Nephron (organoid): ENCODE measurements at regions not wholly inside any gene's neighbourhood (a gene's known extent, or its start where the extent isn't known, plus 50 kb on each side); places are given as distances from the start of the nearest gene placed in this dataset.

Experiments
- H3K27ac Mint-ChIP-seq, 3 experiments: 2 replicates each; pipeline ENCODE4 v1.8.0; 2020; ENCODE audit warnings: mixed read lengths in 3 of 3, mild to moderate bottlenecking in 2 of 3, moderate library complexity in 1 of 3
- H3K27me3 Mint-ChIP-seq: 2 replicates; pipeline ENCODE4 v1.8.0; 2021; ENCODE audit warnings: low read depth, mild to moderate bottlenecking, moderate library complexity, mixed read lengths
- H3K36me3 Mint-ChIP-seq: 2 replicates; pipeline ENCODE4 v1.8.0; 2020; ENCODE audit warnings: low read depth, mixed read lengths
- H3K4me1 Mint-ChIP-seq: 2 replicates; pipeline ENCODE4 v1.8.0; 2020; ENCODE audit warnings: mixed read lengths
- H3K4me3 Mint-ChIP-seq, 3 experiments: 2 replicates each; pipeline ENCODE4 v1.8.0; 2020; ENCODE audit warnings: mild to moderate bottlenecking in 3 of 3, mixed read lengths in 3 of 3, moderate library complexity in 2 of 3
- H3K9me3 Mint-ChIP-seq: 2 replicates; pipeline ENCODE4 v1.8.0; 2020; ENCODE audit warnings: mixed read lengths
- TF ChIP-seq, protein P1 (sequence below), 3 experiments: fragments of 200-600 bp; sonication (generic); IDR thresholded peaks; one replicate each; pipeline ENCODE4 v1.5.0; 2021; ENCODE audit warnings: antibody characterized with exemption in 3 of 3; ENCODE audit not compliant: unreplicated experiment in 3 of 3

GRCh38 chr9:105178076-105178475 is 66.4 kb upstream of the SLC44A1 start:
- TF ChIP-seq, protein P1, sequence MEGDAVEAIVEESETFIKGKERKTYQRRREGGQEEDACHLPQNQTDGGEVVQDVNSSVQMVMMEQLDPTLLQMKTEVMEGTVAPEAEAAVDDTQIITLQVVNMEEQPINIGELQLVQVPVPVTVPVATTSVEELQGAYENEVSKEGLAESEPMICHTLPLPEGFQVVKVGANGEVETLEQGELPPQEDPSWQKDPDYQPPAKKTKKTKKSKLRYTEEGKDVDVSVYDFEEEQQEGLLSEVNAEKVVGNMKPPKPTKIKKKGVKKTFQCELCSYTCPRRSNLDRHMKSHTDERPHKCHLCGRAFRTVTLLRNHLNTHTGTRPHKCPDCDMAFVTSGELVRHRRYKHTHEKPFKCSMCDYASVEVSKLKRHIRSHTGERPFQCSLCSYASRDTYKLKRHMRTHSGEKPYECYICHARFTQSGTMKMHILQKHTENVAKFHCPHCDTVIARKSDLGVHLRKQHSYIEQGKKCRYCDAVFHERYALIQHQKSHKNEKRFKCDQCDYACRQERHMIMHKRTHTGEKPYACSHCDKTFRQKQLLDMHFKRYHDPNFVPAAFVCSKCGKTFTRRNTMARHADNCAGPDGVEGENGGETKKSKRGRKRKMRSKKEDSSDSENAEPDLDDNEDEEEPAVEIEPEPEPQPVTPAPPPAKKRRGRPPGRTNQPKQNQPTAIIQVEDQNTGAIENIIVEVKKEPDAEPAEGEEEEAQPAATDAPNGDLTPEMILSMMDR (IDR thresholded peaks at IDR 0.05; ENCODE audit: unreplicated experiment in 3 of 3), result no peak
- Mint-ChIP-seq H3K9me3 (no peaks in the 10 kb centered on the region), H3K27me3 (peaks cover 12% of the 10 kb centered on the region), H3K4me3 (no peak overlapping the region), H3K4me1 (peaks cover 5% of the 10 kb centered on the region), H3K36me3 (no peaks in the 10 kb centered on the region), H3K27ac (no peak overlapping the region)

DNA sequence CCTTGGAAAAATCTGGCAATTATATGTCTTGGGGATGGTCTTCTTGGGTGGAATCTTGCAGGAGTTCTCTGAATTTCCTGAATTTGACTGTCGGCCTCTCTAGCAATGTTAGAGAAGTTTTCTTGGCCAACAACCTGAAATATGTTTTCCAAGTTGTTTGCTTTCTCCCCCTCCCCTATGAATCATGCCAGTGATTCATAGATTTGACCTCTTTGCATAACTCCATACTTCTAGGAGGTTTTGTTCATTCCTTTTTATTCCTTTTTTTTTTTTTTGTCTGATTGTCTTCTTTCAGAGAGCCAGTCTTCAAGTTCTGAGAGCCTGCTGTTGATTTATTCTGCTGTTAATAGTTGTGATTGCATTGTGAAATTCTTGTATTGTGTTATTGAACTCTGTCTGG is 56.7 kb upstream of the SLC44A1 start:
- Mint-ChIP-seq H3K27ac (no peak overlapping the region), H3K4me1 (peaks cover 4% of the 10 kb centered on the region), H3K27me3 (peaks cover 13% of the 10 kb centered on the region), H3K9me3 (peaks cover 28% of the 10 kb centered on the region), H3K36me3 (no peaks in the 10 kb centered on the region), H3K4me3 (no peak overlapping the region)
- TF ChIP-seq, protein P1 (IDR thresholded peaks at IDR 0.05; ENCODE audit: unreplicated experiment in 3 of 3), result no peak

DNA sequence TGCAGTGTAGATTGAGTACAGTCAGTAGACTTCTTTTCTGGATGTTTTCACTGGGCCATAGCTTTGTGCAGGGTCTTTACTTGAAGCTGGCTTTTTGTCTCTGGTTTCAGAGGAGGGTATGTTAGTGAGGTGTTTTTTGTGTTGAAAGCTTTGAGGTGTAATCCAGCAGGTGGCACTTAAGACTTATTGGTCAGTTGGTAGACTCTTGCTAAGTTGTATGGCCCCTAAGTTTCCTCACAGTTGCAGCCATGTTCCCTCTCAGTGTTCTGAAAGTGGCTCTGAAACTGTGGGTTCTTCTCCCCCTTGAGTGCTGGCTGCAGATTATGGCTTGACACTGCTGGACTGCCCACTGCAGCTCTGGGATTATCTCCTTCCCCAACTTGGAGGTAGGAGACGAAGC is 55.7 kb upstream of the SLC44A1 start:
- TF ChIP-seq, protein P1 (IDR thresholded peaks at IDR 0.05; ENCODE audit: unreplicated experiment in 3 of 3), result no peak
- Mint-ChIP-seq H3K27me3 (peaks cover 21% of the 10 kb centered on the region), H3K27ac (no peak overlapping the region), H3K4me3 (no peak overlapping the region), H3K9me3 (peaks cover 28% of the 10 kb centered on the region), H3K4me1 (peaks cover 4% of the 10 kb centered on the region), H3K36me3 (no peaks in the 10 kb centered on the region)

DNA sequence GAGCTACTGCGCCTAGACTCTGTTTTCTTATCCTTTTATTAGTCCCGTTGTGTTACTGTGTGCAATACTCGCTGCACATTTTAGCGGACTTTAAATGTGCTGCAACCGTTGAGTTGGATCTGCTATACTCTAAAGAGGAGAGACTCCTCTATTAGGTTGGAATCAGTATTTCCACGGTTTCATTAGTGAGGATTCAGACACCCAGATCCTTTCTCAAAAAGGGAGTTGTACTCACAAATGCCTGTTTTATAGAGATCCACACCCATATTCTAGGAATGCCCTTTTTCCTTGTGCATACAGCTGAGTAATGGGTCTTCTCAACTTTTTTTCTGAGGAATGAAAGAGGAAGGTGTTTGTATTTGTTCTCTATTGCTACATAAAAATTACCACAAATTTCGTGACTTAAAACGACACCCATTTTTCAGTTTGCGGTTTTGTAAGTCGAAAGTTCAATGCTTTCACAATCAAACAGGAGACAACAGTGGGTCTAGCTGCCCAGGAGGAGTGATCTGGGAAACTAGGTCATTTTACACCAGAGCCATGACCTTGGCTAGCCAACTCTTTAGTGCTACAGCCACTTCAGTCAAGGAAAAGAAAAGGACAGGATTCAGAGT is 52.8 kb upstream of the SLC44A1 start:
- H3K27ac Mint-ChIP-seq, result no peak overlapping the region
- TF ChIP-seq, protein P1 (IDR thresholded peaks at IDR 0.05; ENCODE audit: unreplicated experiment in 3 of 3), result no peak
- H3K36me3 Mint-ChIP-seq, result no peaks in the 10 kb centered on the region
- H3K4me3 Mint-ChIP-seq, result no peak overlapping the region
- peaks cover 6% of the 10 kb centered on the region for H3K9me3 Mint-ChIP-seq
- H3K27me3 Mint-ChIP-seq, result peaks cover 33% of the 10 kb centered on the region
- no peaks in the 10 kb centered on the region for H3K4me1 Mint-ChIP-seq

- Mint-ChIP-seq H3K9me3 (no peaks in the 10 kb centered on the region), H3K36me3 (no peaks in the 10 kb centered on the region), H3K27ac (no peak overlapping the region), H3K27me3 (peaks cover 33% of the 10 kb centered on the region), H3K4me3 (no peak overlapping the region), H3K4me1 (no peaks in the 10 kb centered on the region)
- TF ChIP-seq, protein P1 (IDR thresholded peaks at IDR 0.05; ENCODE audit: unreplicated experiment in 3 of 3), result no peak
These were observed 50.9 kb upstream of the SLC44A1 start for GRCh38 chr9:105193560-105193959.

DNA sequence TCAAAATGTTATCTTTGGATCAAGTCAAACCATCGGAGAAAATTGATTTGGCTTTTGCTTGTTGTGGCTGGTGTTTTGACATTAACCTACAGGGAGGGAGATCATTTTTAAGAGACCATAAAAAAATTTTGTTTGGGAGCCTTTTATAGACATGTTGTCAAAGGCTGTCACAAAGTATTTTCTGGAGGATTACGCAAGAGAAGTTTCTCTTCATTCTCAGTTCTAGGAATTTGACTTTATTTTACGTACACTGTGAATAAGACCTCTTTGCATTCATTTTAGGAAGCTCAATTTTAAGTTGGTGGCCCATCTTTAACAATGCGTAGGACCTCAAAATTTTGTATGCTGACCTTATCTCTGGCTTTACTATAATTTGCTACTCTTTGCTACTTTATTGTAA is 50.2 kb upstream of the SLC44A1 start:
- H3K27me3 Mint-ChIP-seq, result peaks cover 33% of the 10 kb centered on the region
- no peak overlapping the region for H3K4me3 Mint-ChIP-seq
- no peaks in the 10 kb centered on the region for H3K9me3 Mint-ChIP-seq
- H3K27ac Mint-ChIP-seq, result no peak overlapping the region
- peaks cover 5% of the 10 kb centered on the region for H3K4me1 Mint-ChIP-seq
- TF ChIP-seq, protein P1 (IDR thresholded peaks at IDR 0.05; ENCODE audit: unreplicated experiment in 3 of 3), result no peak
- H3K36me3 Mint-ChIP-seq, result no peaks in the 10 kb centered on the region
